ENCODE measurements at regions not wholly inside any gene's neighbourhood (a gene's known extent, or its start where the extent isn't known, plus 50 kb on each side); places are given as distances from the start of the nearest gene placed in this dataset.

DNA sequence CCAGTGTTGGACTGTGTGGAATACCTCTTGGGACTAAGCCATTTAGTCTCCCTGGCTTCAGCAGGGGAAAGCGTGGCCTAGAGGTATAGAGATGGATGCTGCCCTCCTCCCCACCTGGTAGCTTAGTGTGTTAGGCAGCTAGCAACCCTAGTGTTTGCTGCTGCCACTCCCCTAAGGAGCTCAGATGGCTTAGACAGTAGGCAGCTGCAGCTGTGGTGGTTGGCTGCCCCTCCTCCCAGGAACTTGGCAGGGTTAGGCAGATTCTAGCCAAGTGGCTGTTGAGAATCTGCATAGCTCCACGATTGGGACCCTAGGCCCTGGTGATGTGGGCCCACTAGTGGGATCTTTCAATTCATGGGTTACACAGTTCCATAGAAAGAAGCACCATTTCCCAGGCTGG is 550.4 kb upstream of the CHAC2 start:
- TF ChIP-seq, protein P1, sequence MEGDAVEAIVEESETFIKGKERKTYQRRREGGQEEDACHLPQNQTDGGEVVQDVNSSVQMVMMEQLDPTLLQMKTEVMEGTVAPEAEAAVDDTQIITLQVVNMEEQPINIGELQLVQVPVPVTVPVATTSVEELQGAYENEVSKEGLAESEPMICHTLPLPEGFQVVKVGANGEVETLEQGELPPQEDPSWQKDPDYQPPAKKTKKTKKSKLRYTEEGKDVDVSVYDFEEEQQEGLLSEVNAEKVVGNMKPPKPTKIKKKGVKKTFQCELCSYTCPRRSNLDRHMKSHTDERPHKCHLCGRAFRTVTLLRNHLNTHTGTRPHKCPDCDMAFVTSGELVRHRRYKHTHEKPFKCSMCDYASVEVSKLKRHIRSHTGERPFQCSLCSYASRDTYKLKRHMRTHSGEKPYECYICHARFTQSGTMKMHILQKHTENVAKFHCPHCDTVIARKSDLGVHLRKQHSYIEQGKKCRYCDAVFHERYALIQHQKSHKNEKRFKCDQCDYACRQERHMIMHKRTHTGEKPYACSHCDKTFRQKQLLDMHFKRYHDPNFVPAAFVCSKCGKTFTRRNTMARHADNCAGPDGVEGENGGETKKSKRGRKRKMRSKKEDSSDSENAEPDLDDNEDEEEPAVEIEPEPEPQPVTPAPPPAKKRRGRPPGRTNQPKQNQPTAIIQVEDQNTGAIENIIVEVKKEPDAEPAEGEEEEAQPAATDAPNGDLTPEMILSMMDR (IDR thresholded peaks at IDR 0.05) = no peak
- TF ChIP-seq POLR2A (IDR thresholded peaks at IDR 0.05) = no peak

Data from right lobe of liver (tissue), 4 donors.